ENCODE measurements at regions not wholly inside any gene's neighbourhood (a gene's known extent, or its start where the extent isn't known, plus 50 kb on each side); places are given as distances from the start of the nearest gene placed in this dataset.

GRCh38 chr11:112542479-112542878 lies 281.8 kb upstream of the PLET1 start:
- TF ChIP-seq CTCF (IDR thresholded peaks at IDR 0.05 in 2 of 3, conservative IDR thresholded peaks at IDR 0.05 in 1 of 3; ENCODE audit: borderline replicate concordance in 1 of 3, insufficient read depth in 1 of 3, low read depth in 2 of 3, low read length in 2 of 3) = no peak
- no peak for TF ChIP-seq POLR2A (IDR thresholded peaks at IDR 0.05; ENCODE audit: borderline replicate concordance, extremely low read depth, insufficient read depth, insufficient read length)
- TF ChIP-seq EZH2 (IDR thresholded peaks at IDR 0.05) = no peak
- no peak for TF ChIP-seq TCF7L2 (IDR thresholded peaks at IDR 0.05; ENCODE audit: borderline replicate concordance, extremely low read depth, insufficient read depth, insufficient read length)
- TF ChIP-seq FOSL1 (IDR thresholded peaks at IDR 0.05; ENCODE audit: low read depth) = no peak
- TF ChIP-seq POLR2AphosphoS5 (IDR thresholded peaks at IDR 0.05; ENCODE audit: low read depth, low read length) = no peak
- TF ChIP-seq ZNF274 (IDR thresholded peaks at IDR 0.05; ENCODE audit: low read depth, low read length) = no peak
- TF ChIP-seq RAD21 (IDR thresholded peaks at IDR 0.05; ENCODE audit: low read depth) = no peak
- TF ChIP-seq SP1 (IDR thresholded peaks at IDR 0.05; ENCODE audit: low read depth) = no peak
- no peak for TF ChIP-seq REST (IDR thresholded peaks at IDR 0.05; ENCODE audit: low read depth)

All from HCT116 (cell line).